SK-MEL-5 (cell line): ENCODE measurements at regions not wholly inside any gene's neighbourhood (a gene's known extent, or its start where the extent isn't known, plus 50 kb on each side); places are given as distances from the start of the nearest gene placed in this dataset.

Experiments
- DNase-seq: peaks from one replicate; pipeline ENCODE4 v3.0.0-alpha.2; 2016; ENCODE audit warnings: low read depth, low spot score
- in situ Hi-C: cut with HindIII; loops from 2 replicates; pipeline ENCODE4 v1.10.0; 2016; ENCODE audit warnings: low sequenced_read_pairs, high pct_unique_total_duplicates, low pct_unique_long_range_greater_than_20kb

DNA sequence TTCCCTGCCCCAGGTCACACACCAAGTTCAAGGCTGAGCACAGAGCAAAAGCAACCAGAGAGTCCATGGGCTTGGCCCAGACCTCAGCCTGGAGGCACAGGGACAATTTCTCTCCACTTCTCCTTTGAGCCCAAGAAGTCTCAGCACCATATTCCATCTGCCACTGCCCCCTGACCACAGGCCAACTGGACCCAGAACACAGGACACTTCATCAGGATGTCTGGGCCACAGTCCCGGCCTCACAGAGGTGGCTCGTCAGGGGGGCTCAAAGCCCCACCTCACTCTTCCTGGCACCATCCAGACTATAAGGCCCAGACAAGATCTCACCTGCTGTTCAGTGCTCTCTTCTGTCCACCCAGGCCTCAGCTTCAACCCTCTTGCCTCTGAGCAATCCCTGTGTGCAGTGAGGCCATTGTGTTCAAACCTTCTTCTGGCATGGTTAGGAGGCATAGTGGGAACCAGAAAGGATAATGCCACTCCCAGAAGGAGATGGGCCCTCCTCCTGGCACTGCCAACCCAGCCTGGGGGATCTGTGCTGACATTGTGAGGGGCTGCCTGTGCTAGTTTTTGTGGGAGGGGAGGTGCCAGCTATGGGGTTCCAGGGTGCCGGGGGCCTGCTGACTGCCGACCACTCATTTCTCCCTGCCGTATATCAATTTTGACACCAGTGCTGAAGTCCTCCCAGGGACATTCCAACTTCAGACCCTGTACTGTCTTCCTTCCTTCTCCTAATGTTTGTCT is 49.7 kb upstream of the ANTXRL start:
- in situ Hi-C loops = no loop called here
- no peak for DNase-seq
